ENCODE measurements at regions not wholly inside any gene's neighbourhood (a gene's known extent, or its start where the extent isn't known, plus 50 kb on each side); places are given as distances from the start of the nearest gene placed in this dataset.

- DNase-seq: no peak
These were observed 91.3 kb downstream of the BBS10 start for GRCh38 chr12:76256904-76257303.

- DNase-seq: no peak
These were observed 91.9 kb downstream of the BBS10 start for GRCh38 chr12:76256321-76256720.

GRCh38 chr12:76255692-76256091 is 92.5 kb downstream of the BBS10 start:
- DNase-seq: no peak

DNA sequence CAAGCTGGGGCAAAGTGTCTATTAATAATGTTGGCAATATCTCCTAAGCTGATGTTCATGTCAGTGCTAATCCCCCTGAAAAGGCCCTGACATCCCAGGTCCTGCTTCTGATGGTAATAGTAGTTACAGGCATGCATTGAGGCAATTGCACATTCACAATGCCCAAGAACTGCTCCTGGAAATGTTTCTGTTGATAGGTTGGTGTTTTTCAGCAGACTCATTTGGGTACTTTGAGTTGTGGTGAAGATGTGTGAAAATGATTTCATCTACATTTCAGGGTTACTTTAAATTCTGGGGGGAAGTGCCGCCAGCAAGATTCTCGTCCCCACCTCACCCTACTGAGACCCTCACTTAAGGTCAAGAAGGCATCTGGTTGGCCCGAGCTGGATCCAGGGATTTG is 92.9 kb downstream of the BBS10 start:
- no peak for DNase-seq

DNA sequence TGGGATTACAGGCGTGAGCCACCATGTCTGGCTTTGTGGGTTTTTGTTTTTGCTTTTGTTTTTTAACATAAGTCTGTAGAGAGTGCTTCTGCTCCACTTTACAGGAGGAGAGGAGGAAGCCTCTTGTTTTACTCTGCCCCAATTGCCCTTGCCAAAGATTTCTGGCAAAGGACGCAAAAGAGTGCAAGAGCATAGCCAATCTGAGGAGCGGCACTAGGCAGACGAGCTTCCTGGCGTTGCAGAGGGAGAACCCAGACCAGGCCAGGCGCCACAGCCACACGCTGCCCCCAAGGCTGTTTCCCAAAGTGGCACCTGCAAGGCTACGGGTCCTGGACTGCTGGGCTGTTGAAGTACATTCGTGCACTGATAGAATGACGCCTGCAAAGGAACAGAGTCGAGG is 96.2 kb downstream of the BBS10 start:
- DNase-seq: no peak

- DNase-seq: no peak
These were observed 98.0 kb downstream of the BBS10 start for GRCh38 chr12:76250256-76250655.

DNA sequence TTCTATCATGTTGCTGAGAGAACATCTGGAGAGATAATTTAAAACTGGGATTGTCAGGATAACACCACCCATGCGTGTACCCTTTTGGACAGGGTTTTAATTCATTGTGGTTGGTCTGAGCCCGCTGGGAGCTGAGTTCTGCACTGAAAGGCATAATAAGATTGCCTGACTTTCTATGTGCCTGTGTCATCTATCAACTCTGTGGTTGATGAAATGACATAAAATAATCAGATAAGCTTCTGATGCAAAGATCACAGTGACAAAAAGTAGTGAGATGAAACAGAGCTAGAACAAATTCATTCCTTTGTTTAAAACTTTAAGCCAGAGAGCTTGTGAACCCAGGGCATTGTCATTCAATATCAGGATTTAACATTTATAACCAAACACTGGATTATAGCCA is 98.7 kb downstream of the BBS10 start:
- no peak for DNase-seq

- no peak for DNase-seq
These were observed 100.2 kb downstream of the BBS10 start for GRCh38 chr12:76247992-76248391.

- DNase-seq: no peak
These were observed 101.1 kb downstream of the BBS10 start for GRCh38 chr12:76247026-76247646.

- DNase-seq: no peak
These were observed 101.6 kb downstream of the BBS10 start for GRCh38 chr12:76246611-76247010.

- DNase-seq: no peak
These were observed 103.9 kb downstream of the BBS10 start for GRCh38 chr12:76244300-76244699.

GRCh38 chr12:76242813-76243550 is 105.2 kb downstream of the BBS10 start:
- DNase-seq: no peak

DNA sequence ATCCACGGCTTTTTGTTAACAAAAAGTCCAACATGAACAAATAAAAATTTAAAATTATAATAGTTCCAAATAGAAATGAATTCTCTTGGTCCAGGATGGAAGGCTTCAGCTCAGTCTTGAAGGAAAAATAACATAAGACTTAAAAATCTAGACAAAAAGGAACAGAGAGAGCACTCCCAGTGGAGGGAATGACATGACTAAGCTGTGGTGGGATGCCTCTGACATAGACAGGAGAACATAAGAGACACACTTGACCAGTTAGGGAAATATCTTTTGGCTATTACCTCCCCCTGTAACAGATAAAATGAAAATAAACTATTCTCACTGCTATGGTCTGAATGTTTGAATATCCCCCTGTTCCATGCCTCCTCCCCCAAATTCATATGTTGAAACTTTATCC is 106.8 kb downstream of the BBS10 start:
- DNase-seq: no peak

DNA sequence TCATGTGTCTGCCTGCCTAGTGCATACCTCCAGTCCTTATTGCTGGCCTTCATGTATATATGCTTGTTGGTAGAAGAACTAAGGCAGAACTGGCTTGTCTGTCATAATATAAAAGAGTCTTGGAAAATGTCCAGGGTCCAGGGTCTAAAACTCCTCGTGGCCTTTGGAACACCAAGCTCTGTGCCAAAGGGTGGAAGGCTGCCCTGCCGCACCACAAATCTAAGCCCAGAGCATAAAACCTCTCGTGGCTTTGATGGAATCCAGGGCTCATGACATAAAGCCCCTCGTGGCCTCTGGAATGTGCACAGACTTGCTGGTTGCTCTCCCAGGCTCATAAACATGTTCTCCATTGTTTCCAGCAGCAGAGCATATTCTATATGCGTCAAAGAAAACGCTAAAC is 107.9 kb downstream of the BBS10 start:
- DNase-seq: no peak

GRCh38 chr12:76238688-76239087 is 109.5 kb downstream of the BBS10 start:
- DNase-seq: no peak

DNA sequence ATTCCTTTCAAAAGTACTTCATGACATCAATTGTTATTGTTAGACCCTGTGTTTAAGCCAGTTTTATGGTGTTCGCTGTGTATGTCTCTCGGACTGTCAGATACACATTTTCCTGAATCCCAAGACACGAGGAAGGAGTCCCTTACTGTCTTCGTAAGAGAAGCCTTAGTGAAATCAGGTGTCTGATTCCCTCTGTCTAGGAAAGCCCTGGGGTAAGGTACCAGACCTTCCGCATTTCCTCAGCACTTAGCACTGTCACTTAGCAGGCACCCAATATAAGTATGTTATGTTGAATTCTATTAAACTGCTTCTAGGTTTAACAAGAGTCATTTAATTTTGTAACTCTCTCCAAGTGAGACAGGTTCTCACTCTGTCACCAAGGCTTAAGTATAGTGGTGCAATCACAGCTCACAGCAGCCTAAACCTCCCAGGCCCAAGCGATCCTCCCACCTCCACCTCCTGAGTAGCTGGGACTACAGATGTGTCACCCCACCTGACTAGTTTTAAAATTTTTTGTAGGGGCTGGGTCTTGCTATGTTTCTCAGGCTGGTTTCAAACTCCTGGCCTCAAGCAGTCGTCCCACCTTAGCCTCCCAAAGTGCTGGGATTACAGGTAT is 111.0 kb downstream of the BBS10 start:
- no peak for DNase-seq

GRCh38 chr12:76236640-76237039 is 111.6 kb downstream of the BBS10 start:
- no peak for DNase-seq

- DNase-seq: no peak
These were observed 113.5 kb downstream of the BBS10 start for GRCh38 chr12:76234741-76235140.

GRCh38 chr12:76232013-76232412 is 116.2 kb downstream of the BBS10 start:
- DNase-seq: no peak

DNA sequence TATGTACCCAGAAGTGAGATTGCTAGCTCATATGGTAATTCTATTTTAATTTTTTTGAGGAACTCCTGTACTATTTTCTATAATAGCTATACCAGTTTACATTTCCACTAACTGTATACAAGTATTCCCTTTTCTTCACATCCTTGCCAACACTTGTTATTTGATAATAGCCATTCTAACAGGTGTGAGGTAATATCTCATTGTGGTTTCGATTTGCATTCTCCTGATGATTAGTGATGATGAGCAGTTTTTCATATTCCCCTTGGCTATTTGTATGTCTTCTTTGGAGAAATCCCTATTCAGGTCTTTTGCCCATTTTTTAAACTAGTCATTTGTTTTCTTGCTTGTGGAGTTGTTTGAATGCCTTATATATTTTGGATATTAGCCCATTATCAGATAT is 121.3 kb downstream of the BBS10 start:
- DNase-seq: no peak

DNA sequence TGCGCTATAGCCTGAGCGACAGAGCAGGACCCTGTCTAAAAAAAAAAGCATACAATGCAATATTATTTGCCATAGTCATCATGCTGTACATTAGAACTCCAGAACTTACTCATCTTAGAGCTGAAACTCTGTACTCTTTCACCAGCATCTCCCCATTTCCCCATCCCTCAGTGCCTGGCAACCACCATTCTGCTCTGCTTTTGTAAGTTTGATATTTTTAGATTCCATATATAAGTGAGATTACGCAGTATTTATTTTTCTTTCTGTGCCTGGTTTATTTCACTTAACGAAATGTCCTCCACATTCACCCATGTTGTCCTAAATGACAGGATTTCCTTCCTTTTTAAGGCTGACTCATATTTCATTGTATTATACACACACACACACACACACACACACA is 121.8 kb downstream of the BBS10 start:
- no peak for DNase-seq

DNA sequence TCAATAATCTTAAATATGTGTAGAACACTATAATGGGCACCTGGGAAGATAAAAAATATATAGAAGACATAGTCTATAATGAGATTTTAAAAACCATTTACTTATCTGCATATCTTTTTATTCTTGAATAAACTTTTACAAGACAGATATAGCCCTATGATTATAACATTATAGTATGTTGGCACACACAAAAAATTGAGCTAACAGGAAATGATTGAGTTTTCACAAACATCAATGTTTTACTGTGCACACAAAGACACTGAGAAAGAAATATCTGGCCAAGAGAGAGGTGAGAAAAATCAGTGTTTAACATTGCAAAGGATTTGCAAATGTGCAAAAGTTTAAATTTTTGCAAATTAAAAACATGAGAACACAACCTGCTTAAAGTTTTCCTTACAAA is 124.3 kb downstream of the BBS10 start:
- DNase-seq: no peak

DNA sequence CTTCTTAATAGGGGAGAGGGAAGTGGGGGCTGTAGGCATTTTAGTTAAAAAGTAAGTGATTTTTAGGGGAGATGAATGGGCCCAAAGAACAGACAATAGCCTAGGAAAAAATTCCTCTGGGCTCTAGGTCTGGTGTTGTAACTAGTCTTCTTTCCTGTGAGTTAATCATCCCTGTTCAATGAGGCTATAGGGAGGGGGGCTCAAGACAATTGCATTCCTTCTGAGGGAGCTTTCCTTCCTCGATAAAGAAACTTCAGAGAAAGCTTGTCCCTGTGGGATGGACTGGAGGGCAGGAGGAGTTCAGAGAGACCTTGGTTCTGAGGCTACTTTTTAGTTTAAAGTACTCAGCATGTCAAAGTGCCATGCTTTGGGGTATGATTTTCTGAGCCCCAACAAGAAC is 127.2 kb downstream of the BBS10 start:
- no peak for DNase-seq

DNA sequence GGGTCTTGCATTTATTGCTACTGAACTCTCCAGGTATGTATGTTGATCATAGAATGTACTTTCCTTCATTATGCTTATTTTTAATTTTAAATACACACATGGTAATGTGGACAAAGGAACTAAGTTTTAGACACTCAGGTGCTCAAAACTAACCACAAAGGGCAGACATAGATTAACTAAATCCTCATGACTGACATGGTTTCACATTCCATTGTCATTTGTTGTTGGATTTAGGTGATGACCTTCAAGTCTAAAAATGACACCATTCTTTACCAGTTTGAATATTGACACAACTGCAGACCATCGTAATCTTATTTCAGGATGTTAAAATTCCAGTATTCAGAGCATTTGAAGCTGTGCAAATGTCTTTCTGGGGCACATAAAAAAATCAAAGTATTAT is 128.4 kb downstream of the BBS10 start:
- no peak for DNase-seq

Data from bone marrow (tissue), 2 donors.